Parathyroid adenoma (tissue), 2 donors: ENCODE measurements at regions not wholly inside any gene's neighbourhood (a gene's known extent, or its start where the extent isn't known, plus 50 kb on each side); places are given as distances from the start of the nearest gene placed in this dataset.

Source experiments
- H2AFZ ChIP-seq: fragments of 300-600 bp; sonication (generic); one replicate; pipeline ENCODE4 v1.7.0; 2017; ENCODE audit warnings: antibody characterized with exemption, mild to moderate bottlenecking
- H3K27ac ChIP-seq: fragments of 300-600 bp; sonication (generic); one replicate; pipeline ENCODE4 v1.7.0; 2017
- H3K27me3 ChIP-seq: fragments of 300-600 bp; sonication (generic); one replicate; pipeline ENCODE4 v1.7.0; 2017; ENCODE audit warnings: low read length; ENCODE audit not compliant: control insufficient read depth, insufficient read depth
- H3K36me3 ChIP-seq: fragments of 300-600 bp; sonication (generic); one replicate; pipeline ENCODE4 v1.7.0; 2017; ENCODE audit warnings: low read length; ENCODE audit not compliant: control insufficient read depth, insufficient read depth
- H3K4me1 ChIP-seq: fragments of 300-600 bp; sonication (generic); one replicate; pipeline ENCODE4 v1.7.0; 2017; ENCODE audit warnings: control low read depth
- H3K4me2 ChIP-seq: fragments of 300-600 bp; sonication (generic); one replicate; pipeline ENCODE4 v1.7.0; 2017; ENCODE audit warnings: low read length
- H3K4me3 ChIP-seq: fragments of 300-600 bp; sonication (generic); one replicate; pipeline ENCODE4 v1.7.0; 2017; ENCODE audit warnings: low read depth, low read length
- H3K79me2 ChIP-seq: fragments of 300-600 bp; sonication (generic); one replicate; pipeline ENCODE4 v1.7.0; 2017; ENCODE audit warnings: control low read depth
- H3K9ac ChIP-seq: fragments of 300-600 bp; sonication (generic); one replicate; pipeline ENCODE4 v1.7.0; 2017; ENCODE audit warnings: mild to moderate bottlenecking
- H3K9me3 ChIP-seq: fragments of 300-600 bp; sonication (generic); one replicate; pipeline ENCODE4 v1.7.0; 2017; ENCODE audit warnings: low read length; ENCODE audit not compliant: control insufficient read depth
- CTCF ChIP-seq: fragments of 300-600 bp; sonication (generic); IDR thresholded peaks from one replicate; pipeline ENCODE4 v1.7.0; 2017; ENCODE audit warnings: antibody characterized with exemption, mild to moderate bottlenecking
- donor health status: primary hyperparathyroidism.

- no peak overlapping the region for H3K4me3 ChIP-seq
- H3K4me2 ChIP-seq = no peak overlapping the region
- H3K36me3 ChIP-seq = no peaks in the 10 kb centered on the region
- no peak overlapping the region for H3K9ac ChIP-seq
- H3K9me3 ChIP-seq = no peaks in the 10 kb centered on the region
- no peaks in the 10 kb centered on the region for H3K79me2 ChIP-seq
- H2AFZ ChIP-seq = no peak overlapping the region
- no peaks in the 10 kb centered on the region for H3K4me1 ChIP-seq
- no peak for TF ChIP-seq CTCF
- H3K27ac ChIP-seq = no peak overlapping the region
- no peaks in the 10 kb centered on the region for H3K27me3 ChIP-seq
Observed at GRCh38 chr10:44510379-44511115, 125.7 kb upstream of the CXCL12 start.

- Histone ChIP-seq H3K4me2 (no peak overlapping the region), H3K4me1 (no peaks in the 10 kb centered on the region), H3K79me2 (no peaks in the 10 kb centered on the region), H2AFZ (no peak overlapping the region), H3K9ac (no peak overlapping the region), H3K27me3 (no peaks in the 10 kb centered on the region), H3K4me3 (no peak overlapping the region), H3K36me3 (no peaks in the 10 kb centered on the region), H3K27ac (no peak overlapping the region), H3K9me3 (no peaks in the 10 kb centered on the region)
- TF ChIP-seq CTCF = no peak
Observed at GRCh38 chr10:44511166-44511565, 126.3 kb upstream of the CXCL12 start.

GRCh38 chr10:44511601-44512000 is 126.7 kb upstream of the CXCL12 start:
- H2AFZ ChIP-seq = no peak overlapping the region
- no peaks in the 10 kb centered on the region for H3K79me2 ChIP-seq
- H3K9ac ChIP-seq = no peak overlapping the region
- H3K4me1 ChIP-seq = no peaks in the 10 kb centered on the region
- no peaks in the 10 kb centered on the region for H3K36me3 ChIP-seq
- no peak overlapping the region for H3K27ac ChIP-seq
- no peaks in the 10 kb centered on the region for H3K9me3 ChIP-seq
- no peaks in the 10 kb centered on the region for H3K27me3 ChIP-seq
- H3K4me3 ChIP-seq = no peak overlapping the region
- no peak for TF ChIP-seq CTCF
- H3K4me2 ChIP-seq = no peak overlapping the region

DNA sequence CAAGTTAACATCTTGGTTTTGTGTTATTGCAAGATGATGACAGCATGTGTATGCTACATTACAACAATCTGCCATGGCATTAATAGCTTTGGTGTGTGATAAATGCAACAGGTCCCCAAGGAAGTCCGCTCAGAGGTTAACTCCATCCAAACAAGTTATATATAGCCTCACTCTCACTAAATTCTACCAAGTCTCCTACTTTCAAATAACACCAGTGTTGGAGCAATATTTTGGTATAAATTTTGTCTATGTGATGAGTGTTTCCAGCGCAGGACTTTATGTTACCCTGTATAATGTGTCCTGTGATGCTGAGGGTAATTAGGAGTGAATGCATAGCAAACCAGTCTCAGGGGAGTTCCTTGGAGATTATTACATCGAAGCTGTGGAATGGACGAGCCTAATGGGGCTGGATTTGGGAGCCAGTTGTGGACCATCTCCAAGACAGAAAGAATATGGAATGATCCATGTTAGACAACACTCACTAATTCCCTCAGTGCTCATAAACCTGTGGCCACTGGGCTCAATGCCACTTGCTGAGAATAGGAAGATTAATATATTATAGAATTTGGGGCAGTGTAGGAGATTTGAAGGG is 127.6 kb upstream of the CXCL12 start:
- Histone ChIP-seq H3K9me3 (no peaks in the 10 kb centered on the region), H3K4me1 (no peaks in the 10 kb centered on the region), H3K9ac (no peak overlapping the region), H2AFZ (no peak overlapping the region), H3K27ac (no peak overlapping the region), H3K27me3 (no peaks in the 10 kb centered on the region), H3K4me2 (no peak overlapping the region), H3K36me3 (no peaks in the 10 kb centered on the region), H3K4me3 (no peak overlapping the region), H3K79me2 (no peaks in the 10 kb centered on the region)
- TF ChIP-seq CTCF = no peak

GRCh38 chr10:44513591-44513990 is 128.7 kb upstream of the CXCL12 start:
- no peak for TF ChIP-seq CTCF
- no peaks in the 10 kb centered on the region for H3K27me3 ChIP-seq
- no peak overlapping the region for H3K4me2 ChIP-seq
- H3K79me2 ChIP-seq = no peaks in the 10 kb centered on the region
- H3K9ac ChIP-seq = no peak overlapping the region
- no peaks in the 10 kb centered on the region for H3K36me3 ChIP-seq
- no peak overlapping the region for H3K4me3 ChIP-seq
- no peak overlapping the region for H3K27ac ChIP-seq
- no peaks in the 10 kb centered on the region for H3K4me1 ChIP-seq
- H2AFZ ChIP-seq = no peak overlapping the region
- H3K9me3 ChIP-seq = no peaks in the 10 kb centered on the region
